Ectodermal cell (in vitro differentiated cells): ENCODE measurements at regions not wholly inside any gene's neighbourhood (a gene's known extent, or its start where the extent isn't known, plus 50 kb on each side); places are given as distances from the start of the nearest gene placed in this dataset.

Source experiments
- H3K27ac ChIP-seq: 2 replicates; pipeline ENCODE4 v1.7.0; 2013; ENCODE audit warnings: mild to moderate bottlenecking, low read depth, low read length; ENCODE audit not compliant: insufficient read depth, poor library complexity, severe bottlenecking
- H3K27me3 ChIP-seq: 2 replicates; pipeline ENCODE4 v1.7.0; 2013; ENCODE audit warnings: mild to moderate bottlenecking, low read length; ENCODE audit not compliant: insufficient read depth, control insufficient read depth, poor library complexity, severe bottlenecking
- H3K36me3 ChIP-seq: one replicate; pipeline ENCODE4 v1.7.0; 2013; ENCODE audit warnings: low read length; ENCODE audit not compliant: control insufficient read depth, insufficient read depth
- H3K4me1 ChIP-seq: one replicate; pipeline ENCODE4 v1.7.0; 2013; ENCODE audit warnings: low read length; ENCODE audit not compliant: control insufficient read depth, insufficient read depth
- H3K4me3 ChIP-seq: 2 replicates; pipeline ENCODE4 v1.7.0; 2013; ENCODE audit warnings: low read depth, low read length, control low read depth; ENCODE audit not compliant: insufficient read depth
- H3K9me3 ChIP-seq: 2 replicates; pipeline ENCODE4 v1.7.0; 2013; ENCODE audit warnings: mild to moderate bottlenecking, low read length, moderate library complexity; ENCODE audit not compliant: control insufficient read depth
- WGBS, 2 experiments: methylation state at CpG; one replicate each; pipeline ENCODE4 v1.1.7; 2013; ENCODE audit warnings: missing lambda C conversion rate in 2 of 2; 5-methylcytosine and 5-hydroxymethylcytosine counted together

DNA sequence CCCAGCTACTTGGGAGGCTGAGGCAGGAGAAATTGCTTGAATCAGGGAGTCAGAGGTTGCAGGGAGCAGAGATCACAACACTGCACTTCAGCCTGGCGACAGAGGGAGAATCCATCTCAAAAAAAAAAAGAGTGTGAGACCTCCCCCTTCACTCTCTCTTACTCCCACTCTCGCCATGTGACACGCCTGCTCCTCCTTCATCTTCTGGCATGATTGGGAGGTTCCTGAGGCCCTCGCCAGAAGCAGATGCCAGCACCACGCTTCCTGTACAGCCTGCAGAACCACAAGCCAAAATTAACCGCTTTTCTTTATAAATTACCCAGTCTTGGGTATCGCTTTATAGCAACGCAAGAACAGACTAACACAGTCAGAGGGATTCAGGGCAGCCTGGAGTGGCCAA lies 66.3 kb upstream of the CREB1 start:
- Histone ChIP-seq H3K36me3 (no peaks in the 10 kb centered on the region), H3K27me3 (no peaks in the 10 kb centered on the region), H3K4me1 (no peaks in the 10 kb centered on the region), H3K9me3 (no peaks in the 10 kb centered on the region), H3K27ac (no peak overlapping the region), H3K4me3 (no peak overlapping the region)
- WGBS, 2 experiments: 92 to 93% methylated on average over 8 of the region's 8 CpGs

DNA sequence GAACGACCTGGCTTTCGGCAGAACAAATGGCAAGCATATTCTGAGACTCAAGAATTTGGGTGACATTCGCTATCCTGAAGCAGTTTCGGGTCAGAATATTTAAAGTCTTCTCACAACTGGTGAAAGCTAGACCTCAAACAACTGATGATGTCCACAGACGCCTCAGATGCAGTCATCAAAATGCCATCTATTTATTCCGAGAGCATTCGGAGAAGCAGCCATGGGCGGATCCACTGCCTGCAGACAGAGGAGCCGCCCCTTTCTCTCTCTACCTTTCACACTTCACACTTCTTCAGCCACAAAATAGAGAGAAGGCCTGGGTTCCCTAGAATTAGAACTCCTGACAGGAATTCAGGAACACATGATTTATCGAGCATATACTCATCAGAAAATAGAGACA lies 65.8 kb upstream of the CREB1 start:
- Histone ChIP-seq H3K4me1 (no peaks in the 10 kb centered on the region), H3K36me3 (no peaks in the 10 kb centered on the region), H3K9me3 (no peaks in the 10 kb centered on the region), H3K27ac (no peak overlapping the region), H3K27me3 (no peaks in the 10 kb centered on the region), H3K4me3 (no peak overlapping the region)
- 92 to 94% methylated on average over 10 of the region's 10 CpGs for WGBS, 2 experiments

DNA sequence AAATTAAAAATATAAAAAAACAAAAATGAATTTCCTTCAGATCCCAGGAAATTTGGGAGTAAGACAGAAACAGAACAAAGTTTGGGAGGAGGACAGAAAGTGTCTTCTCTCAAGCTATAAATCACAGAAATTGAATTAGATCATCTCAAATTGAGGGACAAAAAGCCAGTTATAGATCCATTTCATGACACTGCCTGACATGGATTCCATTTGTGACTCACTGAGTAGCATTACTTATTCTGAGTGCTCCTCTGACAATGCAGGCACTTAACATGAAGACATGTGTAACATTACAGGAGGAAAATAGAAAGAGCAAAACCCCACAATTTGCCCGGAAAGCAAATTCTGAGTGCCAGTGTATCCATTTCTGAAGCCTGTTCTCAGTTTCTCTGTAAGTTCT lies 63.9 kb upstream of the CREB1 start:
- Histone ChIP-seq H3K4me3 (no peak overlapping the region), H3K36me3 (no peaks in the 10 kb centered on the region), H3K27ac (no peak overlapping the region), H3K27me3 (no peaks in the 10 kb centered on the region), H3K4me1 (no peaks in the 10 kb centered on the region), H3K9me3 (no peaks in the 10 kb centered on the region)
- 91 to 94% methylated on average over 1 of the region's 1 CpG for WGBS, 2 experiments

DNA sequence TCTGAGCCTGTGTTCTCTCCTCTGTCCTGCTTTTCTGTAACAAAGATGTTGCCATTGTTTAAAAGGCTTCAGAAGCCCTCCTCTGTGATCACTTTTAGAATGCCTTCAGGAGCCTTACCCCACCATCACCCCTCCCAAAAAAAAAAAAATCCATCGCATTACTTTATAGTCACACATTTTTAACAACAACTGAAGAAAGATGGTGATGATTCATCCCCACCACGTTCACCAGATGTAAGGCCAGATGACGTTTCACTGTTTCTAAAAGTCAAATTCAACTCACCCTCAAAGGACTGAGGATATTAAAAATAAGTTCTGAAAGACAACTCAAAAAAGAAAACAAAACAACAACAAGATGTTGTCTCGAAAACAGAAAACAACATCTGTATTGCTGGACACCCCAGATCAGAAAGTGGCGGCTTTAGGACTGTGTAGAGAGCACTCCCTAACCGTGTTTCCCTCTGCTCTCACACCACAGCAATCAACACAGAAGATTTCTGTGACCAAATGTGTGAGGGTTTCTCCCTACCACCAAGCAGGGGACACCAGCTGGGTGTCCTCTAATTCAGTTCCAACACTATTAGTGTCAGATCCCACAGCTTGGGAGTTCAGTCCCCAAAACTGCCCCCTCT lies 61.9 kb upstream of the CREB1 start:
- Histone ChIP-seq H3K36me3 (no peaks in the 10 kb centered on the region), H3K27me3 (no peaks in the 10 kb centered on the region), H3K4me3 (no peak overlapping the region), H3K9me3 (no peaks in the 10 kb centered on the region), H3K27ac (no peak overlapping the region), H3K4me1 (peaks cover 2% of the 10 kb centered on the region)
- 87 to 96% methylated on average over 6 of the region's 6 CpGs for WGBS, 2 experiments

DNA sequence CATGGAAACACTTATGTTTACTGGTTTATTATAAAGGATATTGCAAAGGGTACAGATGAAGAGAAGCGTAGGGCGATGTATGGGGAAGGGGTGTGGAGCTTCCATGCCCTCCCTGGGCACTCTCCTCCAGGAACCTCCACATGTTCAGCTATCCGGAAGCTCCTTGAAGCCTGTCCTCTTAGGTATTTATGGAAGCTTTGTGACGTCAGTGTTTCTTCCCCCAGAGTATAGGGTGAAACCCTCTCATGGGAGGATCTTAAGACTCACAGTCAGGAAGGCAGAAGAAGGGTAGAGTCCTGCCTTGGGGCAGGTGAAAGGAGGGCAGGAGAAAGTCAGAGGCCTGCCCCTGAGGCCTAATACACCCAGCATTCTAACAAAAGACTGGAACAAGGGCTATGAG lies 61.3 kb upstream of the CREB1 start:
- Histone ChIP-seq H3K4me1 (peaks cover 4% of the 10 kb centered on the region), H3K4me3 (no peak overlapping the region), H3K9me3 (no peaks in the 10 kb centered on the region), H3K27ac (no peak overlapping the region), H3K36me3 (no peaks in the 10 kb centered on the region), H3K27me3 (no peaks in the 10 kb centered on the region)
- WGBS, 2 experiments: 93 to 98% methylated on average over 4 of the region's 4 CpGs

DNA sequence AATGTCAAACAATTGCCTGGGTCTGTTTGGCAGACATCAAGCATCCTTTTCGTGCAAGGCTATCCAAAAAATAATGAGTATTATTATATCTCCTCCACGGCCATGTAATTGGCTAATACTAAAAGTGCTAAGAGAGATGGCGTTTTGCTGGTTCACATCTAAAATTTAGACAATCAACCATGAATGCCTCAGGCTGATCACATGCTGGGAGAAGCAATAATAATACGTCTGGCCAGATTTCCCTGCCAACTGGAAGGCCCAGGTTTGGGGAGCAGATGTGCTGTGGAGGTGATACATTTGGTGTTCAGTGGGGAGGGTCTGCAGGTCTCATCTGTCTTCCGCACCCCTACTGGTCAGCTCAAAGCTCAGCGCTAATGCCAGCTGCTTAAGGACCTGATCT lies 60.3 kb upstream of the CREB1 start:
- H3K27ac ChIP-seq: no peak overlapping the region
- H3K36me3 ChIP-seq: no peaks in the 10 kb centered on the region
- no peaks in the 10 kb centered on the region for H3K27me3 ChIP-seq
- 90 to 92% methylated on average over 6 of the region's 6 CpGs for WGBS, 2 experiments
- H3K9me3 ChIP-seq: no peaks in the 10 kb centered on the region
- H3K4me1 ChIP-seq: peaks cover 4% of the 10 kb centered on the region
- H3K4me3 ChIP-seq: no peak overlapping the region

DNA sequence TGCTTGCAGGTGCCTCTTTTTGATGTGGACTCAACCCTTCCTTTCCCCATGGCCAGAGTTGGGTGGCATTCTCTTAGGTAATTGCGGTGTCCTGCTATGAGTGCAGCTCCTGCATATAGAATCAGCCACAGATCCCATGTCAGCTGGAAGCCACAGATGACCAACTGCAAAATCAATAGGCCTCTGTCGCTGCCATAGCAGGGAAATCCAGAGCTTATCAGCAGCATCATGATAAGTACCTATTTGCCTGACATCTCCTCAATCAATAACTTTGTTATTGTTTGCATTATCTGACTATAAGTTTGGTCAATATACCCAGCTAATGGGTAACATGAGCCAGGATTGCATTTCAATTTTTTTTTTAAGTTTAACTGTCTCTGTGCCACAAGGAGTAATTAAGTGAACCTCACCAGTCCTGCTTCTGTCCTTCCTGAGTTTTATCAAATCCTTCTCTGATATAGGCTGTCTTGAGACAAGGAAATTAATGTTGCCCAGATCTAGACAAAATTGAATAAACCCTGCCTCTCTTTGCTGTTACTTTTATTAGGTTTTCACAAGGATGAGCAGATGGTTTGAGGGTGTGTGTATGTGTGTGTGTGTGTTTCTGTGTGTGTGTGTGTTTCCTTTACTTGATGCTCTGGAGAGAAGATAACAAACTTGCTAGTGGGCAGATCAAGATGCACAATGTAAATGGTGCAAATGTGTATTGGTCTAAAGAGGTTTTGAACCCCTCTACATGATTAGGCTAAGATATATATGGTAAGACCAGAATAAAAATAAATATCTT lies 59.6 kb upstream of the CREB1 start:
- 92 to 98% methylated on average over 2 of the region's 2 CpGs for WGBS, 2 experiments

DNA sequence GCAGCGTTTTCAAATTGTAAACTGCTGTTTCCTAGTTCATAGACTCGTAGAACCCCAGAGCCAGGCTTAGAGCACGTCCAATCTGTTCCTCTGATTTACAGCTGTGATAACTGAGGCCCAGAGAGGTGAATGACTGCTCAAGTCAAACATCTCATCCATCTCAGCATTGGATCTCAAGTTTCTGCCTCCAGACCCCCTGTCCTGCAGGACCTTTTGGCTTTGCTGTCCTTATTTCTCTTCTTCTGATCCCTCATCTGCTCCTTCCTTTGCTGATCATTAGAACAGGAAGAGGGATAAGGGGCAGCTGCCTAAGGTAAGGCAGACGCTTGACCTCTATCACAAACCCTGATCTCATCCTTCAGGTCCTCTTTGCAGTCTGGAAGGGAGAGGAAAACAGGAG lies 58.5 kb upstream of the CREB1 start:
- H3K27me3 ChIP-seq: no peaks in the 10 kb centered on the region
- H3K4me3 ChIP-seq: no peak overlapping the region
- H3K4me1 ChIP-seq: peaks cover 4% of the 10 kb centered on the region
- WGBS, 2 experiments: 81 to 86% methylated on average over 3 to 4 of the region's 4 CpGs
- no peaks in the 10 kb centered on the region for H3K9me3 ChIP-seq
- H3K36me3 ChIP-seq: no peaks in the 10 kb centered on the region
- H3K27ac ChIP-seq: no peak overlapping the region

More for the DNA sequence above, 59.6 kb upstream of the CREB1 start:
- Histone ChIP-seq H3K4me1 (peaks cover 4% of the 10 kb centered on the region), H3K4me3 (no peak overlapping the region), H3K27me3 (no peaks in the 10 kb centered on the region), H3K9me3 (no peaks in the 10 kb centered on the region), H3K27ac (no peak overlapping the region), H3K36me3 (no peaks in the 10 kb centered on the region)

DNA sequence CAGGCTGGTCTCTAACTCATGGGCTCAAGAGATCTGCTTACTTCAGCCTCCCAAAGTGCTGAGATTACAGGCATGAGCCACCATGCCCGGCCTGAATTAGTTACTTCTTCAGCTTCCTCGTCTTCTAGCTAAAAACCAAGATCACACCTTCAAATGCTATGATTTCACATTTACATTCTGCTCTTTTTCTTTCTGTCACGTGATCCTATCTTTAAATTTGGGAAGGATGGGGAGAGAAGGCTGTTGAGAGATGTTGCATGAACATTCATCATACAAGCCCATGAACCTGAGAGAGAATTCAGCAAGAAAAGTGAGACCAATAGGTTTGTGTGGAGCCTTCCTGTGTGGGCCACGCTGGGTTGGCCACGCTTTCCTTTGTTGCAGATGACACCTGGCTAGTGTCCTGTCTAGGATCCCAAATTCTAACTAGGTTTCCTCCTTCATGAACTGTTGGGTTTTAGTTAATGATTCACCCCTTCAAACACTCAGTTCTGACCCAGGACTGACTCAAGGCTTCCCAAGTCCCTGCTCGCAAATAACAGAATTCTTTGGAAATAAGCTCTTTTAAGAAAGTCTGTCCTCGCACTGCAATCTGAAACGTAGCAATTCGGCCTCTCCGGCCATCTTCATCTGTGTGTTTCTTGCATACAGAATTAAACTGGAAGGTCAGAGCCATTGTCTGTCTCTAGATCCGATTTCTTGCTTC lies 57.3 kb upstream of the CREB1 start:
- Histone ChIP-seq H3K4me3 (no peak overlapping the region), H3K9me3 (no peaks in the 10 kb centered on the region), H3K36me3 (no peaks in the 10 kb centered on the region), H3K27ac (no peak overlapping the region), H3K4me1 (peaks cover 4% of the 10 kb centered on the region), H3K27me3 (no peaks in the 10 kb centered on the region)
- WGBS, 2 experiments: 89 to 90% methylated on average over 10 to 11 of the region's 11 CpGs
